Uterus (tissue), 3 donors: ENCODE measurements at regions not wholly inside any gene's neighbourhood (a gene's known extent, or its start where the extent isn't known, plus 50 kb on each side); places are given as distances from the start of the nearest gene placed in this dataset.
"Not testable (repeated sequence)": the region's sequence is repeated elsewhere in the genome, so short reads cannot be mapped to it uniquely, and the experiment has no call there.

ENCODE experiments used
- DNase-seq, 2 donors: peaks; one replicate each; pipeline ENCODE4 v3.0.0-alpha.2; 2019 to 2020
- H3K27ac ChIP-seq, 2 donors: fragments of 200-600 bp; sonication (generic); 1 replicate in 1 of 2; 2 replicates in 1 of 2; pipeline ENCODE4 v1.5.1; 2016 to 2018
- H3K27me3 ChIP-seq, 2 donors: fragments of 200-600 bp; sonication (generic); one replicate each; pipeline ENCODE4 v1.5.1; 2018 to 2019; ENCODE audit warnings: control low read depth in 1 of 2
- H3K36me3 ChIP-seq, 2 donors: fragments of 200-600 bp; sonication (generic); one replicate each; pipeline ENCODE4 v1.5.1; 2019; ENCODE audit warnings: control low read depth in 1 of 2
- H3K4me1 ChIP-seq, 2 donors: fragments of 200-600 bp; sonication (generic); one replicate each; pipeline ENCODE4 v1.5.1; 2018 to 2019; ENCODE audit warnings: control low read depth in 1 of 2
- H3K4me3 ChIP-seq, 2 donors: fragments of 200-600 bp; sonication (generic); 1 replicate in 1 of 2; 2 replicates in 1 of 2; pipeline ENCODE4 v1.5.1; 2018 to 2019; ENCODE audit warnings: mild to moderate bottlenecking in 1 of 2
- H3K9me3 ChIP-seq, 2 donors: fragments of 200-600 bp; sonication (generic); one replicate each; pipeline ENCODE4 v1.5.1; 2019; ENCODE audit warnings: control low read depth in 1 of 2
- POLR2A ChIP-seq, 2 donors: fragments of 450-650 bp; IDR thresholded peaks; one replicate each; pipeline ENCODE4 v1.6.1; 2016; ENCODE audit warnings: antibody characterized with exemption in 2 of 2, mild to moderate bottlenecking in 1 of 2, moderate library complexity in 1 of 2
- intact Hi-C: fragments of 100-400 bp; cut with DNase I; formaldehyde crosslinking; loops from one replicate; pipeline ENCODE4 v1.15.1; 2023; ENCODE audit warnings: low total_unique reads
- TF ChIP-seq, protein P1 (sequence below), 4 experiments: fragments of 200-600 bp in 2 of 4; fragments of 450-650 bp in 2 of 4; sonication (generic) in 2 of 4; IDR thresholded peaks; one replicate each; pipeline ENCODE4 v1.5.1; 2016 to 2019; ENCODE audit warnings: antibody characterized with exemption in 4 of 4, mild to moderate bottlenecking in 2 of 4, moderate library complexity in 1 of 4
- donor health status: DM: yes; HTN: yes; CAD: no.

GRCh38 chr5:135095052-135095715, 61.2 kb upstream of the PITX1 start:
- H3K27ac ChIP-seq: no peak overlapping the region
- H3K27me3 ChIP-seq: peaks cover 0 to 4% of the 10 kb centered on the region in 2 donors
- TF ChIP-seq POLR2A (IDR thresholded peaks at IDR 0.05): no peak
- TF ChIP-seq, protein P1, sequence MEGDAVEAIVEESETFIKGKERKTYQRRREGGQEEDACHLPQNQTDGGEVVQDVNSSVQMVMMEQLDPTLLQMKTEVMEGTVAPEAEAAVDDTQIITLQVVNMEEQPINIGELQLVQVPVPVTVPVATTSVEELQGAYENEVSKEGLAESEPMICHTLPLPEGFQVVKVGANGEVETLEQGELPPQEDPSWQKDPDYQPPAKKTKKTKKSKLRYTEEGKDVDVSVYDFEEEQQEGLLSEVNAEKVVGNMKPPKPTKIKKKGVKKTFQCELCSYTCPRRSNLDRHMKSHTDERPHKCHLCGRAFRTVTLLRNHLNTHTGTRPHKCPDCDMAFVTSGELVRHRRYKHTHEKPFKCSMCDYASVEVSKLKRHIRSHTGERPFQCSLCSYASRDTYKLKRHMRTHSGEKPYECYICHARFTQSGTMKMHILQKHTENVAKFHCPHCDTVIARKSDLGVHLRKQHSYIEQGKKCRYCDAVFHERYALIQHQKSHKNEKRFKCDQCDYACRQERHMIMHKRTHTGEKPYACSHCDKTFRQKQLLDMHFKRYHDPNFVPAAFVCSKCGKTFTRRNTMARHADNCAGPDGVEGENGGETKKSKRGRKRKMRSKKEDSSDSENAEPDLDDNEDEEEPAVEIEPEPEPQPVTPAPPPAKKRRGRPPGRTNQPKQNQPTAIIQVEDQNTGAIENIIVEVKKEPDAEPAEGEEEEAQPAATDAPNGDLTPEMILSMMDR (IDR thresholded peaks at IDR 0.05): no peak
- no peaks in the 10 kb centered on the region for H3K4me1 ChIP-seq
- intact Hi-C loops: no loop called here
- no peak for DNase-seq
- no peaks in the 10 kb centered on the region for H3K9me3 ChIP-seq
- no peak overlapping the region for H3K4me3 ChIP-seq
- H3K36me3 ChIP-seq: no peaks in the 10 kb centered on the region

DNA sequence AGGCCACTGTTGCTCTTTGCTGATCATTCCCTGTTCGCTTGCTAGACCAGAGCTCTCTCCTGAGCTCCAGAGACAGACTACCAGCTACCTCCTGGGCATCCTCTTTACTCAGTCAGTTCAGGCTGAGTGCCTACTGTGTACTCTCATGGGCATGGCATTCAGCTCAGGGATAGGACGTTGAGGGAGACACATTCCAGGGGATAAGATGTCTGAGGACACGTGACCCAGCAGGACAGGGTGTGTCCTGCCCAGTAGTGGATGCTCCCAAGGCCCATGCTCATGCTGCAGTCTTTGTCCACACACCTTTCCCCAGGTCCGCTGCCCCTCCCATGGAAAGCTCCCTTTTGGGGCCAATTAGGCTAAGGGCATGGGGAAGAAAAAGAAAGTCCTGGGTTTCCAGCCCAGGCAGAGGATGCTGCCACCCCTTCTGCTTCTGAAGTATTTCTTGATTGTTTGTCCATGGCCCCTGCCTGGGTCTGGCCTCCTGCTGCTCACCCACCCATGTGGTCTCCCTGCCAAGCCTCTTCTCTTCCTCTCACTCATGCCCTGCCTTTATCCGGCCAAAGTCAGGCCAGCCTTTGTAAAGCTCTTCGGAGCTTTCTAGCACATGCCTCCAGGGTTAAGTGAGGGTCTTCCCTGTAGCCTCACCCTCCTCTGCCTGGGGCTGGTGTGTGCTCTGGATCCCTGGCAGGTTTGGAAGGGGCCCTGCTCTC, 60.5 kb upstream of the PITX1 start:
- intact Hi-C loops: no loop called here
- no peak overlapping the region for H3K27ac ChIP-seq
- H3K36me3 ChIP-seq: no peaks in the 10 kb centered on the region
- TF ChIP-seq POLR2A (IDR thresholded peaks at IDR 0.05): no peak
- TF ChIP-seq, protein P1 (IDR thresholded peaks at IDR 0.05): no peak
- no peak for DNase-seq
- H3K4me3 ChIP-seq: no peak overlapping the region
- H3K4me1 ChIP-seq: no peaks in the 10 kb centered on the region
- H3K9me3 ChIP-seq: no peaks in the 10 kb centered on the region
- peaks cover 0 to 4% of the 10 kb centered on the region in 2 donors for H3K27me3 ChIP-seq

GRCh38 chr5:135093483-135093882, 59.5 kb upstream of the PITX1 start:
- H3K27me3 ChIP-seq, H3K9me3 ChIP-seq, intact Hi-C loops: not testable (repeated sequence)

GRCh38 chr5:135092476-135092875, 58.4 kb upstream of the PITX1 start:
- H3K9me3 ChIP-seq: no peaks in the 10 kb centered on the region
- no peak overlapping the region for H3K4me3 ChIP-seq
- H3K4me1 ChIP-seq: no peaks in the 10 kb centered on the region
- intact Hi-C loops: no loop called here
- H3K27ac ChIP-seq: no peak overlapping the region
- no peak for TF ChIP-seq POLR2A (IDR thresholded peaks at IDR 0.05)
- TF ChIP-seq, protein P1 (IDR thresholded peaks at IDR 0.05): no peak
- peaks cover 0 to 4% of the 10 kb centered on the region in 2 donors for H3K27me3 ChIP-seq
- DNase-seq: no peak
- H3K36me3 ChIP-seq: no peaks in the 10 kb centered on the region

More at GRCh38 chr5:135093483-135093882, 59.5 kb upstream of the PITX1 start:
- H3K27ac ChIP-seq, H3K4me1 ChIP-seq, H3K4me3 ChIP-seq, DNase-seq, H3K36me3 ChIP-seq: not testable (repeated sequence)

DNA sequence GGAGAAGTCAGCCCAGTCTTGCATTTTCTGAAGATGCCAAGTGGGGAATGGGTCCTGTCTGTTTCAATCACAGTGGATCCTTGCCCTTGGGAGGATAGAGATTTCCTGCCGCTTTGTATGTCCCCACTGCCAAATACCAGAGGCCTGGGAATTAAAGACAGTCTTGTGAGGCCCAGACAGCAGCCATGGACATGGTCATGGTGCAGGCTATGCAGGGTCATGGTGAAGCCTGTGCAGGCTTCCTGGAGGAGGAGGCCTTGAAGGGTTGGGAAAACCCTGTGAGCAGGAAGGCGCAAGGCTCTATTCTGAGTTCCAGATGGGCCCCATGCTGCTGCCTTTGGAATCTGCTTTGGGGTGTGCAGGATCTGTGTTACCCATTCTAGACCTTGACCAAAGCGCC, 57.3 kb upstream of the PITX1 start:
- TF ChIP-seq POLR2A (IDR thresholded peaks at IDR 0.05): no peak
- TF ChIP-seq, protein P1 (IDR thresholded peaks at IDR 0.05): no peak

More for the DNA sequence above, 57.3 kb upstream of the PITX1 start:
- Histone ChIP-seq H3K4me1 (no peaks in the 10 kb centered on the region), H3K9me3 (no peaks in the 10 kb centered on the region), H3K27ac (no peak overlapping the region), H3K27me3 (no peaks in the 10 kb centered on the region), H3K36me3 (no peaks in the 10 kb centered on the region), H3K4me3 (no peak overlapping the region)
- intact Hi-C loops: no loop called here
- DNase-seq: no peak
